ENCODE measurements at regions not wholly inside any gene's neighbourhood (a gene's known extent, or its start where the extent isn't known, plus 50 kb on each side); places are given as distances from the start of the nearest gene placed in this dataset.
A peak's percentile ranks its signal among the peaks of the same experiment; 100 is the strongest.

GRCh38 chr16:86299882-86300610 is 210.3 kb upstream of the FOXF1 start:
- Mint-ChIP-seq H3K27ac (no peak overlapping the region), H3K27me3 (ENCODE audit: low read depth) (peaks cover 47% of the 10 kb centered on the region), H3K4me1 (peaks cover 32% of the 10 kb centered on the region), H3K9me3 (no peaks in the 10 kb centered on the region), H3K4me3 (no peak overlapping the region), H3K36me3 (no peaks in the 10 kb centered on the region)
- no peak for TF ChIP-seq CTCF (IDR thresholded peaks at IDR 0.05; ENCODE audit: unreplicated experiment)
- DNase-seq (ENCODE audit: low spot score in 2 of 2, unreplicated experiment in 2 of 2), result no peak

DNA sequence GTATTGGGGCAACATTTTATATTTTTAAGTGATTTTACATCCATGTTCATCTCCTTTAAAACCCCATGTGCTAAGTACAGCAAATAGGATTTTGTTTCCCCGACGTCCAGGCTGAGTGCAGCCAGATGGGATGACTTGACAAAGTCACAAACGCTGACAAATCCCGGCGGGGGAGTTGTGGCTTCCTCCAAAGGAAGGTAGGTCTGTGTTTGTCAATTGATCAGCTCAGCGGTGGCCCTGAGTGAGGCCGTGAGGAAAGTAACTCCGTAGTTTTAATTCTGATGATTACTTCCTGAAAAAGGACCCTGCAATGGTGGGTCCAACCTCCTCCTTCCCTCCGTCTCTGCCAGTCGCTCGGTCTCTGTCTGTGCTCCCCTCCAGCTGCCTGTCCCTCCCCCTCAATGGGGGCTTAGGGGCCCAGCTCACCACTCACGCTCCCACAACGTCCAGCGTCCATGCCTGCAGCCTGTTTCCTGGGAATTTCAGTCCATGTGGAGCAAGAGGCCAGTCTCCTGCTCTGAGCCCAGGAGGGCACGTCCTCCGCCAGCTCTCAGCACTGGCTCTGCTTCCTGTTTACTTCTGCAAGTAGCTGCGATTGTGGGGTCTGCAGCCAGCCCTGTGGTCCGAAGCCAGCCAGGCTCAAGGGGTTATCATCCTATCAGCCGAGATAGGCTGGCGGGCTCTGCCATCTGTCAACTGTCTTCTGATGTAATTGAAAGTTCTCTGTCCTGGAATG is 209.4 kb upstream of the FOXF1 start:
- no peak for TF ChIP-seq CTCF (IDR thresholded peaks at IDR 0.05; ENCODE audit: unreplicated experiment)
- DNase-seq (ENCODE audit: low spot score in 2 of 2, unreplicated experiment in 2 of 2), result no peak
- H3K27ac Mint-ChIP-seq, result peak overlapping the region; percentile 45
- H3K4me3 Mint-ChIP-seq, result peak overlapping the region; percentile 43
- H3K36me3 Mint-ChIP-seq, result no peaks in the 10 kb centered on the region
- peaks cover 42% of the 10 kb centered on the region for H3K27me3 Mint-ChIP-seq (ENCODE audit: low read depth)
- H3K4me1 Mint-ChIP-seq, result peaks cover 32% of the 10 kb centered on the region
- no peaks in the 10 kb centered on the region for H3K9me3 Mint-ChIP-seq

DNA sequence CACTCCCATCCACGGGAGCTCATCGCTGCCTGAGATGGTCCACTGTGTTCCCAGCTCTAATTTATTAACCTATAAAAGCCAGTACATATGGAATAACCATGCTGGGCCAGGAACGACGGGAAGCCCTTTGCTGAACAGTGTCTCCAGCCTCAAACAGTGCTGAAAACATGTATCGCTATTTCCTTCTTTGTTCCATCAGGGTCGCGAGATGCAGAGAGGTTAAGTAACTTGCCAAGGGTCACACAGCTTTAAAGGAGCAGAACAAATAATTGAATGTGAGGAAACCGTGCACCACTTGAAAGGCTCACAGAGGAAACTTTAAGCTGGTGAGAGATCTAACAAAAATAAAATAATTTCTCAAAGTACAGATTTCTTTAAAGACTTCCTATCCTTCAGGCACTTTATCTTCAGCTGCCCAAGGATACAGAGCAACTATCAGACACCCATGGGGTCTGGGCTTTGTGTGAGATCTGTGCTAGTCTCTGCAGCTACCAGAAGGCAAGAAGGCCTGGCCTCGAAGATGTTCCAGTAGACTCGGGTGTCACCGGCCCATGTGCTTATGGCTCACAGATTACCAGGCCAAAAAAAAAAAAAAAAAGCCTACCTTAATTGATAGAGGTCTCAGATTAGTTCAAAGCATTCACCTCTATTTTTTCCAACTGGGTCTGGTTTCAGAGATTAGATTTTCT is 207.8 kb upstream of the FOXF1 start:
- Mint-ChIP-seq H3K27ac (no peak overlapping the region), H3K36me3 (no peaks in the 10 kb centered on the region), H3K27me3 (ENCODE audit: low read depth) (peaks cover 25% of the 10 kb centered on the region), H3K4me3 (no peak overlapping the region), H3K4me1 (peaks cover 24% of the 10 kb centered on the region), H3K9me3 (no peaks in the 10 kb centered on the region)
- DNase-seq (ENCODE audit: low spot score in 2 of 2, unreplicated experiment in 2 of 2), result no peak
- TF ChIP-seq CTCF (IDR thresholded peaks at IDR 0.05; ENCODE audit: unreplicated experiment), result no peak

- Mint-ChIP-seq H3K36me3 (no peaks in the 10 kb centered on the region), H3K4me1 (peaks cover 16% of the 10 kb centered on the region), H3K27ac (no peak overlapping the region), H3K27me3 (ENCODE audit: low read depth) (peaks cover 11% of the 10 kb centered on the region), H3K9me3 (no peaks in the 10 kb centered on the region), H3K4me3 (no peak overlapping the region)
- no peak for DNase-seq (ENCODE audit: low spot score in 2 of 2, unreplicated experiment in 2 of 2)
- TF ChIP-seq CTCF (IDR thresholded peaks at IDR 0.05; ENCODE audit: unreplicated experiment), result no peak
Measured at GRCh38 chr16:86303787-86304678, 206.3 kb upstream of the FOXF1 start.

DNA sequence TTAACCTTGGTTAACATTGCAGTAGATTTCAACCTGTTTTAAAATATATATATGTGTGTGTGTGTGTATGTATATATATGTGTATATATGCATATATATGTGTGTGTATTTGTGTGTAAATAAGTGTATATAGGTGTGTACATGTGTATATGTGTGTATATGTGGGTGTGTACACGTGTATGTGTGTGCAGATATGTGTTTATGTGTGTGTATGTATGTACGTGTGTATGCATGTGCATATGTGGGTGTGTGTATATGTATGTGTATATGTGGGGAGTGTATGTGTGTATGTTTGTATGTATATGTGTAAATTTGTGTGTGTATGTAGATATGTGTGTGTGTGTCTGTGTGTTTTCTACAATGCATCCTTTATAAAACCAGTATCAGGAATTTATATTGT is 205.5 kb upstream of the FOXF1 start:
- H3K4me3 Mint-ChIP-seq, result no peak overlapping the region
- H3K27me3 Mint-ChIP-seq (ENCODE audit: low read depth), result peaks cover 8% of the 10 kb centered on the region

More for the DNA sequence above, 205.5 kb upstream of the FOXF1 start:
- Mint-ChIP-seq H3K9me3 (no peaks in the 10 kb centered on the region), H3K4me1 (peaks cover 16% of the 10 kb centered on the region), H3K27ac (no peak overlapping the region), H3K36me3 (no peaks in the 10 kb centered on the region)
- TF ChIP-seq CTCF (IDR thresholded peaks at IDR 0.05; ENCODE audit: unreplicated experiment), result no peak
- no peak for DNase-seq (ENCODE audit: low spot score in 2 of 2, unreplicated experiment in 2 of 2)

Measured in mesothelial cell of epicardium (in vitro differentiated cells).